Body of pancreas (tissue), 4 donors: ENCODE measurements at regions not wholly inside any gene's neighbourhood (a gene's known extent, or its start where the extent isn't known, plus 50 kb on each side); places are given as distances from the start of the nearest gene placed in this dataset.

ENCODE experiments used
- ATAC-seq: fragments of 150-250 bp; one replicate; pipeline ENCODE4 v1.9.1; 2016
- DNase-seq, 4 donors: peaks; one replicate each; pipeline ENCODE4 v3.0.0-alpha.2; 2019
- H3K27ac ChIP-seq, 4 donors: fragments of 200-600 bp; sonication (generic); 1 replicate in 3 of 4; 2 replicates in 1 of 4; pipeline versions ENCODE4 v1.5.1 to v1.6.1; 2016 to 2019; ENCODE audit warnings: mild to moderate bottlenecking in 1 of 4, mixed read lengths in 1 of 4, moderate library complexity in 1 of 4
- H3K27me3 ChIP-seq, 2 donors: fragments of 200-600 bp; sonication (generic); one replicate each; pipeline ENCODE4 v1.6.0; 2016; ENCODE audit warnings: mild to moderate bottlenecking in 1 of 2
- H3K36me3 ChIP-seq, 2 donors: fragments of 200-600 bp; sonication (generic); replicated peaks in 1 of 2; 2 replicates each; pipeline ENCODE4 v1.5.1; 2016; ENCODE audit warnings: low read depth in 2 of 2; ENCODE audit not compliant: insufficient read depth in 1 of 2
- H3K4me1 ChIP-seq: fragments of 200-600 bp; sonication (generic); one replicate; pipeline ENCODE4 v1.6.0; 2016
- H3K4me3 ChIP-seq, 2 donors: fragments of 200-600 bp; sonication (generic); 1 replicate in 1 of 2; 2 replicates in 1 of 2; pipeline ENCODE4 v1.5.1; 2016 to 2019
- H3K9me3 ChIP-seq, 3 donors: fragments of 200-600 bp; sonication (generic); 1 replicate in 2 of 3; 2 replicates in 1 of 3; pipeline ENCODE4 v1.5.1; 2016
- CTCF ChIP-seq, 7 experiments: fragments of 450-650 bp in 4 of 7; fragments of 200-600 bp in 3 of 7; sonication (generic) in 3 of 7; IDR thresholded peaks; one replicate each; pipeline ENCODE4 v1.5.1; 2016 to 2019; ENCODE audit warnings: antibody characterized with exemption in 7 of 7
- POLR2A ChIP-seq, 3 donors: fragments of 450-650 bp; IDR thresholded peaks; one replicate each; pipeline ENCODE4 v1.6.1; 2016; ENCODE audit warnings: antibody characterized with exemption in 3 of 3, mild to moderate bottlenecking in 2 of 3
- WGBS, 2 donors: methylation state at CpG; one replicate each; pipeline ENCODE4 v1.1.5; 2017; 5-methylcytosine and 5-hydroxymethylcytosine counted together
- intact Hi-C: fragments of 100-400 bp; cut with DNase I; formaldehyde crosslinking; loops from one replicate; pipeline ENCODE4 v1.15.1; 2023

DNA sequence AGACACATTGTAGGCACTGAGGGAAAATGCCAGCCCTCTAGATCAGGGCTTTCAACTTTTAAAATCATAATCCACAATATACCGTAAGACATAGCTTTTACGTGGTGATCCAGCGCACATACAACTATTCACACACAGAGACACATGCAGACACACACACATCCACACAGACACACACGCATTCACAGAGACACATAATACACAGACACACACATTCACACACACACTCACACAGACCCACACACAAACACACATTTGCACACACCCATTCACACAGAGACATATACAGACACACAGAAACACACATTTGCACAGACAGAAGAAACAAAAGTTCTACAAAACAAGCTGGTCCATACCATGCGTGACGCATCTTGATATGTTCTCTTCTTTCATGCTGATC is 244.5 kb downstream of the RHOU start:
- DNase-seq, result no peak
- peaks cover 9% of the 10 kb centered on the region for H3K4me1 ChIP-seq
- no peak for TF ChIP-seq CTCF (IDR thresholded peaks at IDR 0.05)
- no peak for TF ChIP-seq POLR2A (IDR thresholded peaks at IDR 0.05)
- intact Hi-C loops, result no loop called here
- H3K4me3 ChIP-seq, result no peak overlapping the region
- no peaks in the 10 kb centered on the region for H3K36me3 ChIP-seq
- ATAC-seq, result no peak
- H3K27ac ChIP-seq, result no peak overlapping the region
- H3K9me3 ChIP-seq, result no peaks in the 10 kb centered on the region
- 92 to 97% methylated on average over 6 of the region's 6 CpGs for WGBS, 2 donors
- H3K27me3 ChIP-seq, result no peaks in the 10 kb centered on the region

DNA sequence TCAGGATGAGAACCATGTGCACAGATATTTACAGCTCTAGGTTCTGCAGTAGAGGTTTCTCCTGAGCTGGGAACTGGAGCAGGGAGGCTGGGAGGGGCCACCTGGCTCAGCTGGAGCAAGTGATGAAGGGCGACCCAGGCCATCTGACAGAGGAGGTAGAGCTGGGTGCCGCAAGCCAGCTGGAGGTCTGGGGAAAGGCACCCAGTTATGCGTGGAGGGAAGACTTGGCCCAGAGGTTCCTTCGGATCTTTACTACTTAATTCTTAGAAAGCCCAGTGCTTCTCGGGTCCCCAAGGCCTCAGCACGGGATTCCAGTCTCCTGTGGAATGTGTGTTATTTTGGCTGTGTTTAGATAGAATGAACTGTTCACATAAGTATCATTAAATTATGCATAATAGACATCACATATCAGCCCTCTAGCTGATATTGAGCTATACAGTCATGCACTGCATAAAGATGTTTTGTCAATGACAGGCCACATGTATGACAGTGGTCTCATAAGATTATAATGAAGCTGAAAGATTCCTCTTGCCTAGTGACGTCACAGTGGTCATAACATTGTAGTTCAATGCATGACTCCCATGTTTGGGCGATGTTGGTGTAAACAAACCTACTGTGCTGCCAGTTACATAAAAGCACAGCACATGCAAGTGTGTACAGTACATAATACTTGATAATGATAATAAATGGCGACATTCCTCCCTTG is 245.1 kb downstream of the RHOU start:
- Histone ChIP-seq H3K9me3 (no peaks in the 10 kb centered on the region), H3K36me3 (no peaks in the 10 kb centered on the region), H3K4me3 (no peak overlapping the region), H3K27ac (no peak overlapping the region), H3K27me3 (no peaks in the 10 kb centered on the region), H3K4me1 (peaks cover 9% of the 10 kb centered on the region)
- 80 to 88% methylated on average over 9 of the region's 9 CpGs for WGBS, 2 donors
- no peak for TF ChIP-seq CTCF (IDR thresholded peaks at IDR 0.05)
- TF ChIP-seq POLR2A (IDR thresholded peaks at IDR 0.05), result no peak
- intact Hi-C loops, result no loop called here
- DNase-seq (no peak), ATAC-seq (no peak)

DNA sequence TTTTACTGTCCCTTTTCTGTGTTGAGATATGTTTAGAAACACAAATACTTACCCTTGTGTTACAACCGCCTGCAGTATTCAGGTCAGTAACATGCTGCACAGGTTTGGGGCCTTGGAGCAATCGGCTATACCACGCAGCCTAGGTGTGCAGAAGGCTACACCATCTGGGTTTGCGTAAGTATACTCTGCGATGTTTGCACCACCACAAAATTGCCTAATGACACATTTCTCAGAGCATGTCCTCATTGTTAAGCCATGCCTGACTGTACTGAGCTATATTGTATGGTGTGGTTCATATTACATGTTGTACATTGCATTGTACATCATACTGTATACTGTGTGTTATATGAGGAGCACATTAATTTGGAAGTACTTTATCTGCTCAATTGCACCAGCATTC is 247.4 kb downstream of the RHOU start:
- Histone ChIP-seq H3K27me3 (no peaks in the 10 kb centered on the region), H3K4me3 (no peak overlapping the region), H3K9me3 (no peaks in the 10 kb centered on the region), H3K4me1 (peaks cover 15% of the 10 kb centered on the region), H3K36me3 (no peaks in the 10 kb centered on the region), H3K27ac (no peak overlapping the region)
- no peak for TF ChIP-seq CTCF (IDR thresholded peaks at IDR 0.05)
- TF ChIP-seq POLR2A (IDR thresholded peaks at IDR 0.05), result no peak
- ATAC-seq, result no peak
- intact Hi-C loops, result no loop called here
- 82 to 92% methylated on average over 5 of the region's 5 CpGs for WGBS, 2 donors
- no peak for DNase-seq

GRCh38 chr1:228983231-228983660 is 248.0 kb downstream of the RHOU start:
- no peaks in the 10 kb centered on the region for H3K9me3 ChIP-seq
- 77 to 81% methylated on average over 2 to 6 of the region's 6 CpGs for WGBS, 2 donors
- intact Hi-C loops, result no loop called here
- TF ChIP-seq CTCF (IDR thresholded peaks at IDR 0.05) (no peak), POLR2A (IDR thresholded peaks at IDR 0.05) (no peak)
- DNase-seq, result no peak
- peaks cover 15% of the 10 kb centered on the region for H3K4me1 ChIP-seq
- H3K27me3 ChIP-seq, result no peaks in the 10 kb centered on the region
- no peak overlapping the region for H3K27ac ChIP-seq
- no peaks in the 10 kb centered on the region for H3K36me3 ChIP-seq
- no peak overlapping the region for H3K4me3 ChIP-seq
- no peak for ATAC-seq

GRCh38 chr1:228983661-228984060 is 248.4 kb downstream of the RHOU start:
- Histone ChIP-seq H3K9me3 (no peaks in the 10 kb centered on the region), H3K4me1 (peaks cover 12% of the 10 kb centered on the region), H3K4me3 (no peak overlapping the region), H3K27me3 (no peaks in the 10 kb centered on the region), H3K36me3 (no peaks in the 10 kb centered on the region), H3K27ac (no peak overlapping the region)
- DNase-seq, result no peak
- intact Hi-C loops, result no loop called here
- TF ChIP-seq CTCF (IDR thresholded peaks at IDR 0.05), result no peak
- TF ChIP-seq POLR2A (IDR thresholded peaks at IDR 0.05), result no peak
- WGBS, 2 donors, result 71 to 72% methylated on average over 4 of the region's 4 CpGs
- no peak for ATAC-seq
